ENCODE measurements at regions not wholly inside any gene's neighbourhood (a gene's known extent, or its start where the extent isn't known, plus 50 kb on each side); places are given as distances from the start of the nearest gene placed in this dataset.
"Not testable (repeated sequence)": the region's sequence is repeated elsewhere in the genome, so short reads cannot be mapped to it uniquely, and the experiment has no call there.

DNA sequence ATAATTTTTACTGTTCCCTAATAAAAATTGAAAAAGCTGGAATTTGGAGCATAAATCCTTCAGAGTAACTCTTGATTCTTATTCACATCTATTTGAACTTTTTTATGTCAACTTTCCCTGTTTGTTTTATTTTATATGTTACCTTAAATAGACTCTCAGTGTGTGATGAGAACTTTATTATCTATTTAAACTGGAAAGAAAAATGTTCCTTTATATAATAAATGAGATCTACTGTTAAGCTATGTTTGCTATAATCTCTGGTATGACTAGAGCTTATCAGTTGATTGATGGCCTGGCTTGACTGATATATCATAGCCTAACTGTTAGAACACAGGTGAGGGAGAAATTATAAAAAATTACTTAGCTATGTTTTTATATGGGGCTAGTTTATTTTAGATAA lies 330.6 kb upstream of the EPHA6 start:
- no peak for DNase-seq

DNA sequence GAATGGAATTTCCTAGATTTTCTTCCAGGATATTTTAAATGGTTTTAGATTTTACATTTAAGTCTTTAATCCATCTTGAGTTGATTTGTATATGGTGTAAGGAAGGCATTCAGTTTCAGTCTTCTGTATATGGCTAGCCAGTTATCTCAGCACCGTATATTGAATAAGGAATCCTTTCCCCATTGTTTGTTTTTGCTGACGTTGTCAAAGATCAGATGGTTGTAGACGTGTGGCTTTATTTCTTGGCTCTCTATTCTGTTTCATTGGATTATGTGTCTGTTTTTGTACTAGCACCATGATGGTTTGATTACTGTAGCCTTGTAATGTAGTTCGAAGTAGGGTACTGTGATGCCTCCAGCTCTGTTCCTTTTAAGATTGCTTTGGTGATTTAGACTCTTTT lies 325.7 kb upstream of the EPHA6 start:
- no peak for DNase-seq

DNA sequence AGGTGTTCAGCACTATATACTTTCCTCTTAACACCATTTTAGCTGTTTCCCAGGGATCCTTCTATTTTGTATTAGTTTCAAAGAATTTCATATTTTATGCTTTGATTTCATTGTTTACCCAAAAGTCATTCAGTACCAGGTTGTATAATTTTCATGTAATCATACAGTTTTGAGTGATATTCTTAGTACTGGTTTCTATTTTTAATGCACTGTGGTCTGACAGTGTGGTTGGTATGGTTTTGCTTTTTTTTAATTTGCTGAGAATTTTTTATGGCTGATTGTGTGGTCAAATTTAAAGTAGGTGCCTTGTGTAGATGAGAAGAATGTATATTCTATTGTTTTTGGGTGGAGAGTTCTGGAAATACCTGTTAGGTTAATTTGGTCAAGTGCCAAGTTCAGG lies 323.4 kb upstream of the EPHA6 start:
- DNase-seq: no peak

DNA sequence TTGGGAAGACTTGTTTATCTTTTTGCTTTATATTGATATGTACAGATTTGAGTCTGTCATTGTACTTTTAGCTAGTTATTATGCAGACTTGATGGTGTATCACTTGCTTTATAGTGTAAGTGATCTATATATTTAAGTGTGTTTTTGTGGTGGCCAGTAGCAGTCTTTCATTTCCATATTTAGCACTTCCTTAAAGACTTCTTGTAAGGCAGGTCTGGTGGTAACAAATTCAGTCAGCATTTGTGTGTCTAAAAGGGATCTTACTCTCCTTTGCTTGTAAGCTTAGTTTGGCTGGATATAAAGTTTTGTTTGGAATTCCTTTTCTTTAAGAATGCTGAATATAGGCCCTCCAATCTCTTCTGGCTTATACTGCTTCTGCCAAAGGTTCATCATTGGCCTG lies 322.5 kb upstream of the EPHA6 start:
- no peak for DNase-seq

DNA sequence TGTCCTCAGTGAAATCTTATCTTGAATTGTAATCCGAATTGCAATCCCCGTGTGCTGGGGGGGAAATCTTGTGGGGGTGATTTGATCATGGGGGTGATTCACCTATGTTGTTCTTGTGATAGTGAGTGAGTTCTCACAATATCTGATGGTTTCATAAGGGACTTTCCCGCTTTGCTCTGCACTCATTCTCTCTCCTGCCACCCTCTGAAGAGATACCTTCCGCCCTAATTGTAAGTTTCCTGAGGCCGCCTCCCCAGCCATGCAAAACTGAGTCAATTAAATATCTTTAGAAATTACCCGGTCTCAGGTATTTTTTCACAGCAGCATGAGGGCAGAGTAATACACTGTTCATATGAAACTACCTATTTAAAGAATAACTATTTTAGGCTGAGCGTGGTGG lies 304.1 kb upstream of the EPHA6 start:
- no peak for DNase-seq

DNA sequence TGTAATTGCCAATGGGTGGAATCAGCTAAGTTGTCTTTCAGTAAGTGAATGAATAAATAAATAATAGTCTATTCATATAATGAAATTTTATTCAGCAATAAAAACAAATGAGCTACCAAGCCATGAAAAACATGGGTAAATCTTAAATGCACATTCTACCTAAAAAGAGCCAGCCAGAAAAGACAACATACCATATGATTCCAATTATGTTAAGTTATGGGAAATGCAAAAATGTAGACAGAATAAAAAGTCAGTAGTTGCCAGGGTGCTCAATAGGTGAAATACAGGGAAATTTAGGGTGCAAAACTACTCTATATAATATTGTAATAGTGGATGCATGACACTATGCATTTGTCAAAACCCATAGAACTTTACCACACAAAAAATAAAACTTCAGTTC lies 277.2 kb upstream of the EPHA6 start:
- DNase-seq: no peak

DNA sequence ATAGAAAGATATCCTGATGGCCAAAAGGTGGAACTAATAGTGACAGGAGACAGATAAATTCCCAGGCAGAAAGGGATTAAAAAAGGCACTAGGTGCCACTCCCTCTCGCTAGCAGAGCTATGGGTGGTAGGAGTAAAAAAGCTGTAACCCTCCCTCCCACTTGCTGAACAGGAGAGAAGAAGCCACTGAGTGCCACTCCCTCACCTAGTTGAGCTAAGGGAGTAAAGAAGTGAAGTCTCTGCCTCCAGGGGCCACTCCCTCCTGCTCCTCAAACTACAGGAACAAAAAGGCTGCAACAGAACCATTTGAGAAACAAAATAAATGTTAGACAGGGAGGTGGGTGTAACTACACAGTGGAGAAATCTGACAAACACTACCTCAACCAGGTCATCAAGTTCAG lies 276.2 kb upstream of the EPHA6 start:
- no peak for DNase-seq

DNA sequence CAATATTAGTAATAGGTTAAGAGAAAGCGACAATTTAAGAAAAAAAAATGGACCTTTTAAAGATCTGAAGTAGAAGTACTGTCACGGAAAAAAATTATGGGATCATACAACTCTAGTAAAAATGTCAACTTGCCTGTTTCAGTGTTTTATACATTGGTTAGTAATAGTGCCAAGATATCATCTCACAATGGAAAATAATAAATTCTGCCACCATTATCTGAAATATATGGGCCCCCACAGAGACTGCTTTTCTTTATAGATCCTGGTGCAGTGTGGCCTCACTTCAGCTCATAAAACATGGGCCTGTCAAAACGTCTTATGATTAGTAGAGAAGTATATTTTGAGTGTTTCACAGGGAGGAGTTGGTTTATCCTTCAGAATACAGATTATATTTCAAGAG lies 266.3 kb upstream of the EPHA6 start:
- no peak for DNase-seq

DNA sequence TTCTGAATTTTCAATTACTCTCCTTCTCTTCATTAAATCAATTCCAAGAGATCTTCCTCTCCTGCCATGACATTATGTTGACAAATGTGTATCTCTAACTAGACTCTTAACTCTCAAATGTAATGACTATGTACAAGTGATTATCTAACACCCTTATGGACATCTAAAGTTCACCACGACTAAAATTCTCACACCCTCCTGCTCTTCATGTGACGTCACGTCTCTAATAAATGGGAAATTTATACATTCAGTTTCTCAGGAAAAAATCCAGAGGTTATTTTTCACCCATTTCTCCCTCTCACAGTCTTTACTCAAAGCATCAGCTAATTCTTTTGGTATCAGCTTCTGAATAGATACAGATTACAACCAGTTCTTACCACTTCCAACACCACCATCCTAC lies 237.5 kb upstream of the EPHA6 start:
- no peak for DNase-seq

DNA sequence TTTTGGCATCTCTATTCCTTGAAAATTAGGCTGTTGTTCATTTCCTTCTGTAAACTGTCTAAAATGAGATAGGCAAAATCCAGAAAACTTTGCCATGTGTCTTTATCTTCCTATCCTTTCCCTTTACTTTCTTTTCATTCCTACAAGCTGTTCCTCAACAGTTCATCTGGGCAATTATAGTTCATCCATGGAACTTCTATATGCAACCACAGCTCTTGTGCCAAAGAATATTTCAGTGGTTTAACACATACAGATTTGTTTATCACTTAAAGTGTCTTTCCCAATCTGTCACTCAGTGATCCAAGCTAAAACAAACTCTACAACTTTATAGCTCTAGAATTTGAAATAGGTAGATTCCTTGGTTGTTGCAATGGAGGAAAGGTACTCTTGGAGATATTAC lies 230.3 kb upstream of the EPHA6 start:
- DNase-seq: no peak

DNA sequence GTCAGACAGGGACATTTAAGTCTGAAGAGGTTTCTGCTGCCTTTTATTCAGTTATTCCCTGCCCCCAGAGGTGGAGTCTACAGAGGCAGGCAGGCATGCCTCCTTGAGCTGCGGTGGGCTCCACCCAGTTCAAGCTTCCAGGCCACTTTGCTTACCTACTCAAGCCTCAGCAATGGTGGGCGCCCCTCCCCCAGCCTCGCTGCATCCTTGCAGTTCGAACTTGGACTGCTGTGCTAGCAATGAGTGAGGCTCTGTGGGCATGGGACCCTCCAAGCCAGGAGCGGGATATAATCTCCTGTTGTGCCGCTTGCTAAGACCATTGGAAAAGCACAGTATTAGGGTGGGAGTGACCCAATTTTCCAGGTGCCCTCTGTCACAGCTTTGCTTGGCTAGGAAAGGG lies 207.5 kb upstream of the EPHA6 start:
- not testable (repeated sequence) for DNase-seq

DNA sequence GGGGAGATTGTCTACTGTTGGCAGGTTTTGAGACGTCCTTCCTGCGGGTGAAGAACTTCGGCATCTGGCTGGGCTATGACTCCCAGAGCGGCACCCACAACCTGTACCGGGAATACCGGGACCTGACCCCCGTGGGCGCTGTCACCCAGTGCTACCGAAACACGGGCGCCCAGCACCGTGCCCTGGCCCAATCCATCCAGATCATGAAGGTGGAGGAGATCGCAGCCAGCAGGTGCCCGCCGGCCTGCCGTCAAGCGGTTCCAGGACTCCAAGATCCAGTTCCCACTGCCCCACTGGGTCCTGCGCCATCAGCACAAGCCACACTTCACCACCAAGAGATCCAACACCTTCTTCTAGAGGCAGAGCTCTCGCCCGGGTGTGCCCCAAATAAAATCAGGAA lies 194.9 kb upstream of the EPHA6 start:
- DNase-seq: no peak

DNA sequence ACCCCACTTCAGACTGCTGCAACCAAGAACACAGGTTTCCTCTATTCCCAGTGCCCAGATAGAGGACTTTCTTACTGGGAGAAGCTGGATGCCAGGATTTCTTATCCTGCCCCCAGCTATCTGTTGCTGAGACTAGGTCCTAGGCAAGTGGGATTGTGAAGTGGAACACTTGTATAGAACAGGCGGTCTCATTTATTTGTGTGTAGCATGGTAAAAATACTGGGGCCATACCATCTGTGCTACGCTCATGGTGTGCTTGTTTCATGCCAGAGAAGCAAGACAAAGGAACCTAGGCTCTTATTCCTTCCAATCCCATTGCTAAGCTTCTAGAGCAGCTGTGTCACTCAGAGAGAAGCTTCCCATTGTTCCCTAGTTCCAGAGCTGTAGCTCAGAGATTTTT lies 191.5 kb upstream of the EPHA6 start:
- DNase-seq: no peak

DNA sequence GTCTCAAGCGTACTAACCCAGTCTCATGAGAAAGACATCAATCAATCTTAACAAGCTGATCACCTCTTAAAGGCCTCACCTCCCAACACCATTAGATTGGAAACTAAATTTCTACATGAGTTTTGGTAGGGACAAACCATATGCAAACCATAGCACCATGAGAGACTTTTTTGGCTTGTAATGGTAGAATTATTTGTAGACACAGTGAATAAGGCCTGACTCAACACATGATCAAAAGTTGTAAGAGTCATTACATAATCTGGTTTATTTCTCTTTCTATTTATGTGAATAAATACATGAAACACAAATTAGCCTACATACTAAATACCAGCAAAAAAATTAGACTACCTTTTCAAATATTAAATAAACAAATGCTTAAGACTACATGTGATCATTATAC lies 183.3 kb upstream of the EPHA6 start:
- no peak for DNase-seq

DNA sequence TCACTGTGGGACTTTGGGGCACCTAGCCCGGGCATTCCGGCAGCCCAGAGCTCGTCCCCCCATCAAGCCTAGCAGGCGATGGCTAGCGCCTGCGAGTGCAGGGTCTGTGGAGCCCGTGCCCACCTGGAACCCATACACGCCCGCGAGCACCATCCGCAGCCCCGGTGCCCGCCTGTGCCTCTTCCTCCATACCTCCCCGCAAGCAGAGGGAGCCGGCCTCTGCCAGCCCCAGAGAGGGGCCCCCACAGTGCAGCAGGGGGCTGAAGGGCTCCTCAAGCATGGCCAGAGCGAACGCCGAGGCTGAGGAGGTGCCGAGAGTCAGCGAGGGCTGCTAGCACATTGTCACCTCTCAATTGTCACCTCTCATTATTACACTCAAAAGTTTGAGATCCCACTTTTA lies 167.8 kb upstream of the EPHA6 start:
- no peak for DNase-seq

DNA sequence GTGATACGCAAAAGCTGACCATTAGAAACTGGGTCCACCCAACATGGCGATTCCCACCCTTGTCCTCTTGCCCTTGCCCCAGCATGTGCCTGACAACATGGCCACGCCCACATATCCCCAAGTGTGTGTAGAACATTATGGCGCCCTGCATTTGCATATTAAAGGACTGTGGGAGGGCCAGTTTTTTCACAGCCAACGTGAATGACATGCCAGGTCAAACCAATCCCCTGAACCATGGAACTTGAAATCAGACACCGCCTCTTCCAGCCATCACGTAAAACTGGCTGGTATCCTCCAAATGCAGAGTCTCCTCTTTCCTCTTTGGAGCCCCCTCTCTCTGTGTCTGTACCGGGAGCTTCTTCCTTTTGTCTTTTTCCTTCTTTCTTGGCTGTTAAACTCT lies 156.7 kb upstream of the EPHA6 start:
- DNase-seq: no peak

DNA sequence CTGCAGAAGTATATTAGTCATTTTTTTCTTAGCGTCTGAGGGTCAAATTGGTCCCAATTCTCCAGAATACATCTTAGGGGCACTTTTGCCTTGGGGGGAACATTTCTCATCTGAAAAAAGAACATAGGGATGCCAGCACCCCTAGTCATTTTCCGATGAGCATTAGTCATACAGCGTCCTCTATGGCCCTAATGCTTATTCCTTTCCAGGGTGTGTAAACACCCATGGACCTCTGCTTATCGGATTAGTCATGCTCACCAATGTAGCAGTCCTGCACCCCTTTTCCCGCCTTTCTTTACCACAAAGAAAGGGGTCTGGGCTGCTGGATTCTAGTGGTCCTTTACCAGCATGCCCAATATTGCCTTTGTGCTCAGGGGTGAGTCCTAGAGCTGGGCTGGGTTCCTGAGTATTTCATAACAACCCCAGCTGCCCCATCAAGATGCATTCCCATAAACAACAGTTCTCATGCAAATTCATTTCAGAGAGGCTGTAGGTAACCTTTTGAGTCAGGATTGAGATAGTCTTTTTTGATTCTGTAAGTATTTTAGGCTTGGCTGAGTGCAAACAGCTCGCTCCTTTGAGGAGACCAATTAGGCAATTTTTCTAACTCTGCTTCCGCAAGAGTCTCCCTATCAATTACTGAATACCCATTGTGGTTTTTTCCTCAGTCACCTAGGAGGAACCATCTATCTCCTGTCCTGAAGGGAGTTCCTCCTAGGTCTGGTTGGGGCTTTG lies 142.4 kb upstream of the EPHA6 start:
- not testable (repeated sequence) for DNase-seq

DNA sequence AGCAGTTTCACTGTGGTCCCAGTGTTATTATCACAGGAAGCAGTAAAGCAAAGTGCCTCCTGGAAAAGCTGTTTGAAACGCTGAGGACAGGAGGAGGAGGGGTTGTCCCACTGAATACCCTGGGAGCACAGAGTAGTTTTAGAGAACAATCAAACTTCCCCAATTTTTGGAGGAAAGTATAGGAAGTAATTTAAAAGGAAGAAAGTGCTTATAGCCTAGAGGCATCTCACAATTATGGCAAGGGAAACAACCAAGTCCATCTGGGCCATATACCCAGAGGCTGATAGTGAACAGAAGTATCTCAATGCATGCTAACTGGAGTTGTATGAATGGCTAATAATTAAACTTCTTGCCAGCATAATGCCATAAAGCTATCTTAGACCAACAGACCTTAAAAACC lies 137.2 kb upstream of the EPHA6 start:
- DNase-seq: no peak

DNA sequence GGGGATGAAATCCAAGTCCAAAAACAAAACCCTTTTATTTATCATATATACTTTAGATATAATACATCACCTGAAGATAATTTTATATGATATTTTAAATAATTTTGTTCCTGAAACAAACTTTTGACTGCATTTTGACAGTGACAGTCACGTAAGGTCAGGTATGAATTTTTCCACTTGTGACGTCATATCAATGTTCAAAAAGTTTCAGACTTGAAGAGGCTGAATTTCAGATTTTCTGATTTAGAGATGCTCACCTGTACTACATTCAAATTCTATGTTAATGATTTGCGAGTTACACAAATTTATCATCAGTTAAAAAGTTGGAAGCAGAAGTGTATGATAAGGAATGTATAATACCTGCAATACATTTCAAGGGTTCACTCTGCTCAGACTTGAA lies 136.1 kb upstream of the EPHA6 start:
- no peak for DNase-seq

DNA sequence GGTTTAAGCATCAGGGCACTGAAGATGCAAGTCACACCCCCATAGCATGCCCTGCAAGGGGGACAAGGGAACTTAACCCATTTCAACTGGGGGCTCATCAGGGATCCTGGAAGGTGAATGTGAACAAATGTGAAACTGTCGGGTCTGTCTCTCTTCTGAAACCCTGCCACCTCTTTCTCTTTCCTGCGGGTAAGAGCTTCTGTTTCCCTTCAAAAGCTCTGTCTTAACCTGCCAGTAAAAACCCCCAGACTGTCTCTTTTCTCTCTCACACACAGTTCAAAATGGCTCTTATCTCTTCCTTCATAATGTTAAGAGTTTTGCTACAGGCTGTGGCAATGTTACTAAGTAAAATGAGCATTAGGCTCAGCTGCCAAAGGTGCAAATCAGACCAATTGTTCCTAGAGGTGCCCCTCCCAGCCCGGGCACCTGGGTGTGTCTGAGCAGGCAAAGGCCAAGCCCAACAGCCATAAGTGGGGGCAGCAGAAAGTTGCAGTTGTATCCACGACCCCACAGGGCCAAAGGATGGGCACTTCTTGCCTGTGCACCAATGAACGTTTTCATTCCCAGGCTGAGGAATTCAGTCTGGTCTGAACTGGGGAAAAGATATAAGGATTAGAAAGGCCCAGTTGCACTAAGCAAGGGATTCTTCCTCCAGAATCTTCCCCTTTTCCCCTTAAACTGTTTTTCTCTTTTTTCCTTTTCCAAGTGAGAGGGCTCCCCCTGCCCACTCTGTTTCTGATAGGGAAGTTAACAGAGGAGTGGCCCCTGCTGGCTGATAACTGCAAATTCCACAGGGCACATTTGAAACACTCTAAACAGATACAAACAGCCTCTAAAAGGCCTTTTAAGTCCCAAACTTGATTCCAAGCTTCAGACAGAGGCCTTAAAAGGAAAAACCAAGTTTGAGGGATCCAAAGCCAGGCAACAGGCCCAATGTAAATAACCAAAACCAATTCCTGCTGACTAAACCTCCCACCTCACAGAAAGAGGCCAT lies 113.8 kb upstream of the EPHA6 start:
- no peak for DNase-seq

DNA sequence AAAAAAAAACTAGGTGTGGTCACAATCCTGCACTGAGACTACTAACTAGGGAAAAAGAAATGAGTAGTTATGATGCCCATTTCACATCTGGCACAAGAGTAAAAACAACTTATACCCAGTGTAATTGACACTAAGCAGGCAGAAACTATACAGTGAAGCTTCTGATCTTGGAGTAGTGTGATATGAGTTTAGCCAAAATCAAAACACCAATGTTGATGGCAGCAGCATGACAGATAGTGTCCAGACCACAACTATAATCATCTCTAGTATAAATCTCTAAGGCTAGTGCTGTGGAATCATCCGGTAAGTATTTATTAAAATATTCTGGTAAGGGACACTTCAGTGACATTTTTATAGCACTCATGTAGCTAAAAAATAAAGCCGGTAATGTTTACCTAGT lies 108.5 kb upstream of the EPHA6 start:
- no peak for DNase-seq

DNA sequence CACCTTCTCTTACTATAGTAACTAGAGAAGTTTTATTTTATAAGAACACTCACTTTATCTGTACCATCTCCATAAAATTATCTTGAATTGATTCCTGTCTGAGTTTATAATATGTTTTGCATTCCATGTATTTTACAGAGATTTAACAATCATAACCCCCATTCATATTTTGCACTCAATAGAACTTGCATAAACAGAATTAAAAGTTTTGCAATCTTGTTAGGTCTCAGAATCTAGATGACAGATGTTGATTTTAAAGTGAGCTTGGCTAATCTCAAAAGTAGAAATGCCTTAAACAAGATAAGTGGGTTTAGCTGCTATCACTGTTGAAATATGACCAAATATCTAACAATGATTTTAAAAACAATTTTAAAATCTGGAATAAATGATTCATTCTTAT lies 107.9 kb upstream of the EPHA6 start:
- no peak for DNase-seq

DNA sequence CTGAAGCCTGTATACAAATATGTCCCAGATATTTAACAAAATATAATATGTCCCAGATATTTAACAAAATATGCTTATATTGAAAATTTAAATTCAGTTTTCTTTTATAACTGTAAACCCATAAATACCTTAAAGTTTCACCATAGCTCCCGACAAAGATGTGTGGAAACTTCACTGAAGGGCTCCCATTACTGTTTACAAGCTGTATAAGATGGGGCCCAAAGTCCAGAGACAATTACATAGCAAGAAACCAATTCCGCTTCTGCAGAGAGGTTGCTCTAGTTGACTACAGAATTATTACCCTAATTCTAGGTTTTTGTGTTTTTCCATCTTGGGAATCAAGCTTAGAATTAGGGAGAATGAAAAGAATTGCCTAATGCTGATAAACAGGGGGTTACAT lies 102.6 kb upstream of the EPHA6 start:
- DNase-seq: no peak

DNA sequence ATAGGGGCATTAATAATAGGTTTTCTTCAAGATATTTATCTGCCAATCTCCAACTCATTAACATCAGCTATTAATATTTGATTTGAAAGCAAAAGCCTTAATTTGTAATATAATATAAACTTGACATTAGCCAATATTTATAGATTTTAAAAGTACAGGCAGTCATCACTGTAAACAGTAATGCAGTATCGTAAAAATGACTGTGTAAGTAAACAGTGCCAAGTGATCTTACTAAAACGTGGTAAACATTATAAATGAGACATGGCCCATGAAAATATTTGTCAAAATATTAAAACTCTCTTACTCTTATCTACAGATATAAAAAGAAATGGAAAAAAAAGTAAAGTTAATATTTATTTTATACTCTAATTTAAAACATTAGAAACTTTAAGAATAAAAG lies 101.6 kb upstream of the EPHA6 start:
- DNase-seq: no peak

All from skin of body (tissue), 1 donor.